ENCODE measurements at regions not wholly inside any gene's neighbourhood (a gene's known extent, or its start where the extent isn't known, plus 50 kb on each side); places are given as distances from the start of the nearest gene placed in this dataset.

GRCh38 chr21:38985568-38986378, 180.0 kb downstream of the ETS2 start:
- ATAC-seq (peak; percentile 72), DNase-seq (ENCODE audit: missing footprints) (peak; percentile 85)
- intact Hi-C loops (cut with DNase I): loop anchor here (5.0 kb wide), 2 partner anchors 58 to 178 kb away; partner anchors contain the start of gene ETS2

- intact Hi-C loops (cut with DNase I): loop anchor here (5.0 kb wide), 2 partner anchors 58 to 178 kb away; partner anchors contain the start of gene ETS2
- ATAC-seq: no peak
- no peak for DNase-seq (ENCODE audit: missing footprints)
Observed at GRCh38 chr21:38984982-38985567, 179.3 kb downstream of the ETS2 start.

- no peak for ATAC-seq
- intact Hi-C loops (cut with DNase I): no loop called here
- no peak for DNase-seq (ENCODE audit: missing footprints)
Observed at GRCh38 chr21:38984568-38984967, 178.8 kb downstream of the ETS2 start.

GRCh38 chr21:38983560-38983959, 177.8 kb downstream of the ETS2 start:
- intact Hi-C loops (cut with DNase I): no loop called here
- ATAC-seq: no peak

DNA sequence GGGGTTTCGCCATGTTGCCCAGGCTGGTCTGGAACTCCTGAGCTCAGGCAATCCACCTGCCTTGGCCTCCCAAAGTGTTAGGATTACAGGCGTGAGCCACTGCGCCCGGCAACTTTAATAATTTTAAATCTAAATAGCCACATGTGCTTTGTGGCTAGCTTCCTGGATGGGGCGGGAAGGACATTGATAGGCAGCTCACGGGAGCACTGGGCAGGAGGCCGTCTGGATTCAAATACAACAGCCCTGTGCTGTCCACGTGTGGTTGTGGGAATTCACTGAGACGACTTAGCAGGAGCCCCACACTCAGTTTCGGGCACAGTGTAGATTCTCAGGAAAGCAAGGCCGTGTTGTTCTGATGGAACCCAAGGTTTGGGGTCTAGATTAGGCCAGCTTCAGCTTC, 177.1 kb downstream of the ETS2 start:
- no peak for ATAC-seq
- intact Hi-C loops (cut with DNase I): no loop called here
- DNase-seq (ENCODE audit: missing footprints): no peak

More at GRCh38 chr21:38983560-38983959, 177.8 kb downstream of the ETS2 start:
- DNase-seq (ENCODE audit: missing footprints): no peak

DNA sequence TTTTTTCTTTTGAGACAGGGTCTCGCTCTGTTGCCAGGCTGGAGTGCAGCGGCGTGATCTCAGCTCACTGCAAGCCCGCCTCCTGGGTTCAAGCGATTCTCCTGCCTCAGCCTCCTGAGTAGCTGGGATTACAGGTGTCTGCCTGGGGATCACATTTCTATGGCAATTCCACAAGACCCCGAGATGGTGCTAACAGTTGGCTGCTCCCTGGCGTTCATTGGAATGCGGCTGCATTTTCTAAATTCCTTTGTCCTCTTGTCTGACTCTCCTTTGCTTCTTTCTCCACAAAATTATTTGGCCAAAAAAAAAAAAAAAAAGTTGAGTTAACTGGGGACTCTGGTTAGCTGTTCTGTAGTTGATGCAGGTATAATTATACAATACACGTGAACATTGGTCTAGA, 176.4 kb downstream of the ETS2 start:
- DNase-seq (ENCODE audit: missing footprints) (no peak), ATAC-seq (no peak)
- intact Hi-C loops (cut with DNase I): no loop called here

GRCh38 chr21:38980416-38981313, 174.9 kb downstream of the ETS2 start:
- intact Hi-C loops (cut with DNase I): no loop called here
- DNase-seq (ENCODE audit: missing footprints): no peak
- no peak for ATAC-seq

DNA sequence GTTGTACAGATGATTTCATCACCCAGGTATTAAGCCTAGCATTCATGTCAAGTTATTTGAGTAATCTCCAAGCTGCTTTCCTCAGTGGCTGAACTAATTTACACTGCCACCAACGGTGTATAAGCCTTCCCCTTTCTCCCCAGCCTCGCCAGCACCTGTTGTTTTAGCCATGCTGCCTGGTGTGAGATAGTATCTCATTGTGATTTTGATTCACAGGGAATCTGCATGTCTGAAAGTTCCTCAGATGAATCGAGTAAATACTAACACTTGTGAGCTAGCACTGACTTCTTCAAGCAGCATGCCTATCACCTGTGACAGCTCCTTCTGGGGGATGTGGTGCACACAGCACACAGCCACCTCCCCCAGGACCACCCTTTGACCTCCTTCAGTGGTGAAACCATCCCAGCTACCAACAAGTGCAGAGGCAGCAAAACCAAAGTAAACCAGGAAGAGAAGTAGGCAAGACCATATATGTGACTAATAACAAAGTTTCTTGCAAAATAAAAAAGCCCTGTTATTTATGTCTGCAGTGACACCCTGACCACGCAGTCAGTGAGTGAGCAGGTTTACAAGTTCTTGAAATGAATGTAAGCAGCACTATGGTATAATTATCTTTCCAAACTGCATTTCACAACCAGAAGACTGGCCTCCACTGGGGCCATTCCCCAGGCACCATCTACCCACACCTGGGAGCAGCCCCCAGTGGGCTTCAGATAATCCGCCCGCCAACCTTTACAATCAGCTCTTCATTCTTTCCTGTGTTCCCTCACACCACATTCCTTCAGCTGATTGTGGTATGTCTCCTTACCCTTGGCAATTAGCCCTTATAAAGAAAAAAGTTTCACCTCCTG, 173.8 kb downstream of the ETS2 start:
- intact Hi-C loops (cut with DNase I): no loop called here
- no peak for ATAC-seq
- DNase-seq (ENCODE audit: missing footprints): no peak

- DNase-seq (ENCODE audit: missing footprints): no peak
- ATAC-seq: no peak
- intact Hi-C loops (cut with DNase I): no loop called here
Observed at GRCh38 chr21:38976900-38977299, 171.2 kb downstream of the ETS2 start.

GRCh38 chr21:38973552-38973951, 167.8 kb downstream of the ETS2 start:
- DNase-seq (ENCODE audit: missing footprints) (no peak), ATAC-seq (no peak)
- intact Hi-C loops (cut with DNase I): no loop called here

- ATAC-seq: no peak
- DNase-seq (ENCODE audit: missing footprints): no peak
- intact Hi-C loops (cut with DNase I): no loop called here
Observed at GRCh38 chr21:38972078-38972477, 166.3 kb downstream of the ETS2 start.

DNA sequence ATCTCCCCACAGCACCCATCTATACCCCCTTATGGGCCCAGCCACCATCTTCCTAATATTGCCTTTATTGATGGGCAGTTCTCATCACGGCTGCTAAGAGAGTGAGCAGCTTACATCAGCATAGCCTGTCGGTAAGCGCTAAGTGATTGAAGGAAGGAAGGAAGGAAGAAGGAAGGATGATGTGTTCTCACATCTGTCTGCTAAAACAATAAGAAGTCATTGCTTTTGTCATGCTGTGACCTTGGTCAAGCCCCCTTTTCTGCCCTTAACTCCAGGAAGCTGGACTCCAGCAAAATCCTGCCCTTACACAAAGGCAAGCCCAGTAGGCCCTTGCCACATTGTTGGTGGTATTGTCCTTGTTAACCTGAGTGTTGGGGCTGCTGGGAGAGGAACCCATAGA, 165.0 kb downstream of the ETS2 start:
- ATAC-seq (no peak), DNase-seq (ENCODE audit: missing footprints) (no peak)
- intact Hi-C loops (cut with DNase I): no loop called here

- no peak for DNase-seq (ENCODE audit: missing footprints)
- intact Hi-C loops (cut with DNase I): no loop called here
- no peak for ATAC-seq
Observed at GRCh38 chr21:38968887-38969543, 163.3 kb downstream of the ETS2 start.

DNA sequence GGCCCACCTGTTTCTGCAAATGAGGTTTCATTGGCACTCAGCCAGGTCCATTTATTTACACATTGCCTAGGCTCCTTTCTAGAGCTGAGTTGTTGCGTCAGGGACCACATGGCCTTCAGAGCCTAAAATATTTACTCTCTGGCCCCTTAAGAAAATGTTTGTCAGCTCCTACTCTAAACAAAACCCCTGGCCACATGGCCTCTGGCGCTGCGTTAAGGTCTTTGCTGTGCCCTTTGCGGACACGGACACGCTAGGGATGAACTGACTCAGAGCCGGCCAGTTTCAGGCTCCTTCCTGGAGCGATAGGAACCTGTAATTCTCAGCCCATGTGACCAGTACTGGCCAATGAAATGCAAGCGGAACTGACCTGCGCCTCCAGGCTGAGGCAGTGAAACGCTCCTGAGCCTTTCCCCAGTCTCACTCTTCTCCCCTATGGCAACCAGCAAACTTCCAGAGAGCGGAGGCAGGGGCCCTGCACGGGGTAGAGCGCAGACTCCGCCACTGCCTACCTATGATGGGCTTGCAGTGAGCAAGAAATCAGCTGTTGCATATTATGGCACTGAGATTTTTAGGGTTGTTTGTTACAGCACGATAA, 160.3 kb downstream of the ETS2 start:
- ATAC-seq (peak; percentile 41), DNase-seq (ENCODE audit: missing footprints) (no peak)
- intact Hi-C loops (cut with DNase I): no loop called here

DNA sequence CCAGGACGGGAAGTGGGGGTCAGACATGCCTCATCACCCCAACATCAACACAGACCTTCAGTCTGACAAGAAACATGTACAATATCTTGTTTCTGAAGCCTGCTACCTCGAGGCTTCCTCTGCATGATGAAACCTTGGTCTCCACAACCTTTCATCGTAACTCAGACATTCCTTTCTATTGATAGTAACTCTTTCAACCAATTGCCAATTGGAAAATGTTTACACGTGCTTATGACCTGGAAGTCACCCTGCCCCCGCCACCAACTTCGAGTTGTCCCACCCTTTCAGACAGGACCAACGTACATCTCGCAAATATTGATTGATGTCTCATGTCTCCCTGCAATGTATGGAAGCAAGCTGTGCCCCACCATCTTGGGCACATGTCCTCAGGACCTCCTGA, 159.5 kb downstream of the ETS2 start:
- ATAC-seq: no peak
- DNase-seq (ENCODE audit: missing footprints): no peak
- intact Hi-C loops (cut with DNase I): no loop called here

DNA sequence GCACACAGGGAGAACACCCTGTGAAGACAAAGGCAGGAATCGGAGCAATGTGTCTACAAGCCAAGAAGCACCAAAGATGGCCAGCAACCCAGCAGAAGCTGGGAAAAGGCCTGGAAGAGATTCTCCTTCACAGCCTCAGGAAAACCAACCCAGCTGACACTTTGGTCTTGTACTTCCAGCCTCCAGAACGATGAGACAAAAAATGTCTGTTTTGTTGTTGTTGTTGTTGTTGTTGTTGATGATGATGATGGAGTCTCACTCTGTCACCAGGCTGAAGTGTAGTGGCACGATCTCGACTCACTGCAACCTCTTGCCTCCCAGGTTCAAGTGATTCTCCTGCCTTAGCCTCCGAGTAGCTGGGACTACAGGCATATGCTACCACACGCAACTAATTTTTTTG, 157.3 kb downstream of the ETS2 start:
- ATAC-seq: no peak
- no peak for DNase-seq (ENCODE audit: missing footprints)
- intact Hi-C loops (cut with DNase I): no loop called here

DNA sequence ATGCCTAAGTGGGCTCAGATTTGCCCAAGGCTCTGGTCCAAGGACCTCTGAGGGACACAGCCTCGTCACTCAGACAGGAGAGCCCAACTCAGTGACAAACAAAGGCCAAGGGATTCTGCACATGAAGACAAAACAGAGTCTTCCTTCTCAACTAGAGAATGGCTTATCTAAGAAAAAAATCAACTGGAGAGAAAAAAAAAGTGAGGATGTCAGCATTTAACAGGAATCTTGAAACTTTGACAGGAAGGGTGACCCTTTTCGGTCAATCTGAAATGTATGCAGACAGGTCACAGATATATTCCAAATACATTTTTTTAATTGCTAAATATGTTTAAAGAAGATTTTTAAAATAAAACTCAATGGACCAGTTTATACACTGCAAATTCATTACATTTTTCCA, 154.5 kb downstream of the ETS2 start:
- intact Hi-C loops (cut with DNase I): no loop called here
- no peak for DNase-seq (ENCODE audit: missing footprints)
- ATAC-seq: no peak

DNA sequence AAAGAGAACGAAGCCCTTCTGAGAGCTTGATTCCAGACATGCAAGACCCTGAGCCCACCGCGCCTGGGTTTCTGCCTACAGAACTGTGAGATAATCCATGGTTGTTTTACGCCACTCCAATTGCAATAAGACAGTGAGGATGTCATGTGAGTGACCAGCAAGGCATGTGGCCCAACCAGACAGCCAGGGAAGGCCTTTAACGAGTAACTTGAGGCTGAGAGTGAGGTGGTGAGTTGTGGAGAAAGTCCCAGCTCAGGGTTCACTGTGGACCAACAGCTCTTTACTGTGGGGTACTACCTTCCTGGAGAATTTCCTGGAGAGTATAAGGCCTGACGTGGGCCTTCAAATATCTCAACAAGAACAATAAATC, 153.9 kb downstream of the ETS2 start:
- DNase-seq (ENCODE audit: missing footprints): no peak
- no peak for ATAC-seq
- intact Hi-C loops (cut with DNase I): loop anchor here (5.0 kb wide), 3 partner anchors 47 to 128 kb away; no protein-coding TSS in a partner anchor
